ENCODE measurements at regions not wholly inside any gene's neighbourhood (a gene's known extent, or its start where the extent isn't known, plus 50 kb on each side); places are given as distances from the start of the nearest gene placed in this dataset.
"Not testable (repeated sequence)": the region's sequence is repeated elsewhere in the genome, so short reads cannot be mapped to it uniquely, and the experiment has no call there.

GRCh38 chr2:128514555-128514955 is 195.9 kb upstream of the HS6ST1 start:
- DNase-seq, result no peak

GRCh38 chr2:128516938-128517337 is 198.3 kb upstream of the HS6ST1 start:
- no peak for DNase-seq

GRCh38 chr2:128519028-128519427 is 200.4 kb upstream of the HS6ST1 start:
- DNase-seq, result not testable (repeated sequence)

GRCh38 chr2:128519517-128520215 is 201.0 kb upstream of the HS6ST1 start:
- DNase-seq, result no peak

GRCh38 chr2:128520340-128520739 is 201.7 kb upstream of the HS6ST1 start:
- DNase-seq, result no peak

GRCh38 chr2:128520791-128521190 is 202.1 kb upstream of the HS6ST1 start:
- no peak for DNase-seq

- no peak for DNase-seq
Measured at GRCh38 chr2:128521482-128521881, 202.8 kb upstream of the HS6ST1 start.

- no peak for DNase-seq
Measured at GRCh38 chr2:128522829-128523228, 204.2 kb upstream of the HS6ST1 start.

- no peak for DNase-seq
Measured at GRCh38 chr2:128523457-128523856, 204.8 kb upstream of the HS6ST1 start.

- no peak for DNase-seq
Measured at GRCh38 chr2:128524183-128524582, 205.5 kb upstream of the HS6ST1 start.

- DNase-seq, result no peak
Measured at GRCh38 chr2:128525653-128526052, 207.0 kb upstream of the HS6ST1 start.

- DNase-seq, result no peak
Measured at GRCh38 chr2:128526455-128526976, 207.8 kb upstream of the HS6ST1 start.

- DNase-seq, result no peak
Measured at GRCh38 chr2:128528133-128528532, 209.5 kb upstream of the HS6ST1 start.

GRCh38 chr2:128530025-128530573 is 211.4 kb upstream of the HS6ST1 start:
- no peak for DNase-seq

- DNase-seq, result no peak
Measured at GRCh38 chr2:128531856-128532255, 213.2 kb upstream of the HS6ST1 start.

- DNase-seq, result no peak
Measured at GRCh38 chr2:128533101-128533500, 214.4 kb upstream of the HS6ST1 start.

- DNase-seq, result no peak
Measured at GRCh38 chr2:128534688-128535392, 216.2 kb upstream of the HS6ST1 start.

GRCh38 chr2:128535953-128536352 is 217.3 kb upstream of the HS6ST1 start:
- no peak for DNase-seq

- no peak for DNase-seq
Measured at GRCh38 chr2:128536925-128537620, 218.4 kb upstream of the HS6ST1 start.

GRCh38 chr2:128537646-128538045 is 219.0 kb upstream of the HS6ST1 start:
- DNase-seq, result no peak

- DNase-seq, result no peak
Measured at GRCh38 chr2:128538396-128538795, 219.7 kb upstream of the HS6ST1 start.

GRCh38 chr2:128540670-128541069 is 222.0 kb upstream of the HS6ST1 start:
- no peak for DNase-seq

GRCh38 chr2:128541448-128541847 is 222.8 kb upstream of the HS6ST1 start:
- no peak for DNase-seq

Measured in DMS153 (cell line).